ENCODE measurements at regions not wholly inside any gene's neighbourhood (a gene's known extent, or its start where the extent isn't known, plus 50 kb on each side); places are given as distances from the start of the nearest gene placed in this dataset.

- intact Hi-C loops (cut with micrococcal nuclease), result no loop called here
- DNase-seq, result no peak
Measured at GRCh38 chr11:29211202-29211601, 805.6 kb downstream of the KCNA4 start.

DNA sequence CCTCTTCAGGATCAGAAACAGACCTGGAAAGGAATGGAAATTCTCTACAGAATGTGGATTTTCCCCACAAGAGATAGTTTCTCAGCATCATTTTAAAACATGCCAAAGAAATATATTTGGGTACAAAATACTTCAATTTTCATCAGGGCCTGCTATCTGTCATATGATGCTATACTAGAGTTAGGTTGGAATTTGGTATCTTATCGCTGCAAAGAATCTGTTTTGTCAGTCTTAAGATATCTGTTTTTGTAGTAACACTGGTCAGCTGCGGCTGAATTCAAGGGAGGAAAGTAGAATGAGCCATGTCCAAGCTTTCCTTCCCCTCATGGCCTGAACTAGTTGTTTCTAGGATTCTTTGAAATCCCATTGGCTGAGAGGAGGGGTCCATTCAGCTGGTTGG, 806.4 kb downstream of the KCNA4 start:
- Histone ChIP-seq H3K4me1 (no peaks in the 10 kb centered on the region), H3K9me3 (replicated peaks) (no peaks in the 10 kb centered on the region), H3K27ac (replicated peaks) (no peak overlapping the region), H3K27me3 (ENCODE audit: low read depth) (no peaks in the 10 kb centered on the region), H3K36me3 (no peaks in the 10 kb centered on the region), H3K4me3 (no peak overlapping the region)
- intact Hi-C loops (cut with micrococcal nuclease), result no loop called here
- DNase-seq, result no peak
- TF ChIP-seq, protein P1, sequence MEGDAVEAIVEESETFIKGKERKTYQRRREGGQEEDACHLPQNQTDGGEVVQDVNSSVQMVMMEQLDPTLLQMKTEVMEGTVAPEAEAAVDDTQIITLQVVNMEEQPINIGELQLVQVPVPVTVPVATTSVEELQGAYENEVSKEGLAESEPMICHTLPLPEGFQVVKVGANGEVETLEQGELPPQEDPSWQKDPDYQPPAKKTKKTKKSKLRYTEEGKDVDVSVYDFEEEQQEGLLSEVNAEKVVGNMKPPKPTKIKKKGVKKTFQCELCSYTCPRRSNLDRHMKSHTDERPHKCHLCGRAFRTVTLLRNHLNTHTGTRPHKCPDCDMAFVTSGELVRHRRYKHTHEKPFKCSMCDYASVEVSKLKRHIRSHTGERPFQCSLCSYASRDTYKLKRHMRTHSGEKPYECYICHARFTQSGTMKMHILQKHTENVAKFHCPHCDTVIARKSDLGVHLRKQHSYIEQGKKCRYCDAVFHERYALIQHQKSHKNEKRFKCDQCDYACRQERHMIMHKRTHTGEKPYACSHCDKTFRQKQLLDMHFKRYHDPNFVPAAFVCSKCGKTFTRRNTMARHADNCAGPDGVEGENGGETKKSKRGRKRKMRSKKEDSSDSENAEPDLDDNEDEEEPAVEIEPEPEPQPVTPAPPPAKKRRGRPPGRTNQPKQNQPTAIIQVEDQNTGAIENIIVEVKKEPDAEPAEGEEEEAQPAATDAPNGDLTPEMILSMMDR (IDR thresholded peaks at IDR 0.05; ENCODE audit: borderline replicate concordance), result no peak

More at GRCh38 chr11:29211202-29211601, 805.6 kb downstream of the KCNA4 start:
- H3K9me3 ChIP-seq (replicated peaks), result no peaks in the 10 kb centered on the region
- no peaks in the 10 kb centered on the region for H3K27me3 ChIP-seq (ENCODE audit: low read depth)
- H3K36me3 ChIP-seq, result no peaks in the 10 kb centered on the region
- TF ChIP-seq, protein P1 (IDR thresholded peaks at IDR 0.05; ENCODE audit: borderline replicate concordance), result no peak
- H3K4me3 ChIP-seq, result no peak overlapping the region
- H3K4me1 ChIP-seq, result no peaks in the 10 kb centered on the region
- no peak overlapping the region for H3K27ac ChIP-seq (replicated peaks)

- no peaks in the 10 kb centered on the region for H3K9me3 ChIP-seq (replicated peaks)
- no peak for DNase-seq
- TF ChIP-seq, protein P1 (IDR thresholded peaks at IDR 0.05; ENCODE audit: borderline replicate concordance), result no peak
- H3K4me1 ChIP-seq, result no peaks in the 10 kb centered on the region
- intact Hi-C loops (cut with micrococcal nuclease), result no loop called here
- H3K27me3 ChIP-seq (ENCODE audit: low read depth), result no peaks in the 10 kb centered on the region
- H3K27ac ChIP-seq (replicated peaks), result no peak overlapping the region
- no peaks in the 10 kb centered on the region for H3K36me3 ChIP-seq
- no peak overlapping the region for H3K4me3 ChIP-seq
Measured at GRCh38 chr11:29208117-29208516, 808.7 kb downstream of the KCNA4 start.

- Histone ChIP-seq H3K4me1 (no peaks in the 10 kb centered on the region), H3K36me3 (no peaks in the 10 kb centered on the region)
- TF ChIP-seq, protein P1 (IDR thresholded peaks at IDR 0.05; ENCODE audit: borderline replicate concordance), result no peak
Measured at GRCh38 chr11:29200791-29201562, 815.9 kb downstream of the KCNA4 start.

DNA sequence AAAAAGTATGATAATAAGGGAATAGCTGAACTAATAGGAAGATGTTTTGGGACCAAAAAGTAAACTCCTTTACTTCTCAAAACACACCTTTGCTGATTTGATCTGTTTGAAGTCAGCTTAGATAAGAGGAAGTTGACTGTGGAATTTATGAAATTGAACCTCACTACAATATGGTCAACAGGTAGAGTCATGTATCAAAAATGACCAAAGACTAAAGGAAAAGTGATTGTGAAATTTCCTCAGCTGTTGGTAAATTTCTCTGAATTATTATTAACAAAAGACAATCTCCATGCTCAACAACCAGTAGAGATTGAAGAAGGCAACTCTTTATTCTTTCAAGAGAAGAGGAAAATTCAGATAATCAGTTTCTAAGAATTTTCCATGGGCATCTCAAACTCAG, 826.5 kb downstream of the KCNA4 start:
- H3K36me3 ChIP-seq, result no peaks in the 10 kb centered on the region

More at GRCh38 chr11:29200791-29201562, 815.9 kb downstream of the KCNA4 start:
- DNase-seq, result no peak
- Histone ChIP-seq H3K27me3 (ENCODE audit: low read depth) (no peaks in the 10 kb centered on the region), H3K9me3 (replicated peaks) (no peaks in the 10 kb centered on the region), H3K4me3 (no peak overlapping the region), H3K27ac (replicated peaks) (no peak overlapping the region)
- intact Hi-C loops (cut with micrococcal nuclease), result no loop called here

More for the DNA sequence above, 826.5 kb downstream of the KCNA4 start:
- Histone ChIP-seq H3K27ac (replicated peaks) (no peak overlapping the region), H3K4me1 (no peaks in the 10 kb centered on the region), H3K9me3 (replicated peaks) (no peaks in the 10 kb centered on the region), H3K4me3 (no peak overlapping the region), H3K27me3 (ENCODE audit: low read depth) (no peaks in the 10 kb centered on the region)
- no peak for DNase-seq
- intact Hi-C loops (cut with micrococcal nuclease), result no loop called here
- TF ChIP-seq, protein P1 (IDR thresholded peaks at IDR 0.05; ENCODE audit: borderline replicate concordance), result no peak

Measured in left ventricle myocardium inferior (tissue), 1 donor.